Right cardiac atrium (tissue), 5 donors: ENCODE measurements at regions not wholly inside any gene's neighbourhood (a gene's known extent, or its start where the extent isn't known, plus 50 kb on each side); places are given as distances from the start of the nearest gene placed in this dataset.

ENCODE experiments used
- ATAC-seq, 2 donors: fragments of 200-7000 bp; cut with Tn5 transposase; one replicate each; pipeline versions ENCODE4 v1.8.0 to v1.9.1; 2020; ENCODE audit warnings: moderate library complexity in 2 of 2, mild to moderate bottlenecking in 1 of 2
- DNase-seq, 3 donors: peaks; one replicate each; pipeline ENCODE4 v3.0.0-alpha.2; 2020
- H3K27ac ChIP-seq: one replicate; pipeline ENCODE4 v1.5.1; 2013; ENCODE audit warnings: mild to moderate bottlenecking, low read length, control low read depth, moderate library complexity
- H3K27me3 ChIP-seq: one replicate; pipeline ENCODE4 v1.6.1; 2013; ENCODE audit not compliant: control insufficient read depth, insufficient read depth
- H3K4me1 ChIP-seq: one replicate; pipeline ENCODE4 v1.6.1; 2013; ENCODE audit warnings: low read length; ENCODE audit not compliant: control insufficient read depth, insufficient read depth
- H3K4me3 ChIP-seq: one replicate; pipeline ENCODE4 v1.5.1; 2013; ENCODE audit warnings: low read length, control low read depth
- H3K9me3 ChIP-seq: one replicate; pipeline ENCODE4 v1.6.1; 2013; ENCODE audit warnings: low read length; ENCODE audit not compliant: control insufficient read depth
- WGBS: extraction: QIAGEN DNeasy Blood & Tissue Kit; methylation state at CpG from one replicate; pipeline ENCODE4 v1.1.7; 2013; 5-methylcytosine and 5-hydroxymethylcytosine counted together
- intact Hi-C, 4 donors: fragments of 100-400 bp; cut with DNase I; formaldehyde crosslinking; loops; one replicate each; pipeline versions ENCODE4 v1.11.0 to v1.14.0; 2022 to 2023
- donor health status: healthy with polysubstance abuse.
- donor health status: DM: no; HTN: yes; CAD: no.
- donor health status: DM: no; HTN: no; CAD: no.
- donor health status: DM: no; HTN: yes; CAD: no; lungs with severe emphysema.
- donor health status: DM: yes; HTN: yes; CAD: no.

GRCh38 chr20:39395478-39396291, 433.5 kb downstream of the DHX35 start:
- no peaks in the 10 kb centered on the region for H3K27me3 ChIP-seq
- DNase-seq (peak; percentile 38 to 49 (median 43)), ATAC-seq (peak; percentile 61 to 96)
- H3K27ac ChIP-seq: no peak overlapping the region
- no peaks in the 10 kb centered on the region for H3K4me1 ChIP-seq
- H3K4me3 ChIP-seq: no peak overlapping the region
- 61% methylated on average over 9 of the region's 9 CpGs for WGBS
- no peaks in the 10 kb centered on the region for H3K9me3 ChIP-seq
- intact Hi-C loops: no loop called here

DNA sequence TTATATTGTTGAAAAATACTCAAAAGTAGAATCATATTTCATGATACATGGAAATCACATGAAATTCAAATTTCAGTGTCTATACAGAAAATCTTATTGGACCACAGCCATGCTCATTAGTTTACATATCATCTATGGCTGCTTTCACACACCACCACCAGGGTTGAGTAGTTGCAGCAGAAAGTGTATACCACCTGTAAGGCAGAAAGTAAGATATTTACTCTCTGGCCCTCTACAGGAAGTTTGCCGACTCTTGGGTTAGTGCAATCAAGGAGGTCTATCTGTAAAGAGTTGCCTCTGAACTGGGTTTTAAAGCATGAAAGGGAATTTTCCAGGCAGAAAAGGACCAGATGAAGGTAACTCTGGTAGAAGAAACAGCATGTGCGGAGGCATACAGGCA, 432.3 kb downstream of the DHX35 start:
- Histone ChIP-seq H3K27me3 (no peaks in the 10 kb centered on the region), H3K27ac (no peak overlapping the region), H3K4me1 (no peaks in the 10 kb centered on the region), H3K9me3 (no peaks in the 10 kb centered on the region), H3K4me3 (no peak overlapping the region)
- 91% methylated on average over 2 of the region's 2 CpGs for WGBS
- no peak for ATAC-seq
- intact Hi-C loops: no loop called here
- no peak for DNase-seq

DNA sequence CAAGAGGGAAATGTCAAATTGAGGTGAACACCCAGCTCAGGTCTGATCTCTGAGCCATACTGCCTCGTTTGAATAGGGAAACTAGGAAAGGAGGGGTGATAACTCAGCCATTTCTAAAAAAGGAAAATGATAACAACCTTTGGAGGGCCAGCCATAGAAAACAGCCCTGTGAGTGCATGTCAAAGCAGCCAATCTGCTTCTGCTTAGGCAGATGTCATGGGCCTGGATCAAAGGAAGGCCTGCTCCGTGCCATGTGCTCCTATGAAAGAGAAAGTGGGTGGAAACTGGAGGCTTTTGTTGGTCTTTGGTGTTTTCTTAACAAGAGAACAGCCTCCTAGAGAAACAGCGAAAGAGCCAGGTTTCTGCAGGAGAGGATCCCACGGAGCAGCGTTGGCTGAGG, 428.0 kb downstream of the DHX35 start:
- 63% methylated on average over 5 of the region's 5 CpGs for WGBS
- Histone ChIP-seq H3K27me3 (no peaks in the 10 kb centered on the region), H3K4me3 (no peak overlapping the region), H3K9me3 (no peaks in the 10 kb centered on the region), H3K27ac (no peak overlapping the region), H3K4me1 (no peaks in the 10 kb centered on the region)
- intact Hi-C loops: no loop called here
- ATAC-seq (peak; percentile 50 to 97), DNase-seq (peak in 1 of 3 donors; percentile 25)

DNA sequence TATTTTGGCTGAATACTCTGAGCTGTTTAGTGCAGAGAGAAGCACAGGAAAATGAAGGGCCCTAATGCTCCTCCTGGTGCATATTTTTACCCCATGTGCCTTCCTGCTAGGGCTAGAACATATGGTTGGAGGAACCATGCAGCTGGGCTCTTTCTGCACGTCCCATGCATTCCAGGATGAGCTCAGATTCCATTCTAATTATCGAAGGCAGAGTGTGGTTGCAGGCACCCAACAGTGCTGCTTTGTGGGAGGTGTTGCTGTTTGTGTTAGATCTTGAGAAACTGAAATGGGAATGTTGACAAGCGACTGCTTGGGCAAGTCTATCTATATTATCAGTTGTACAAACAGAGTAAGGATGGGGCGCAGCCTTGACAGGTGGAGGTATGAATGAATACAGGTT, 419.5 kb downstream of the DHX35 start:
- 55% methylated on average over 4 of the region's 4 CpGs for WGBS
- no peak overlapping the region for H3K4me3 ChIP-seq
- ATAC-seq (no peak), DNase-seq (no peak)
- H3K4me1 ChIP-seq: no peaks in the 10 kb centered on the region
- no peaks in the 10 kb centered on the region for H3K27me3 ChIP-seq
- intact Hi-C loops: no loop called here
- H3K27ac ChIP-seq: no peak overlapping the region
- no peaks in the 10 kb centered on the region for H3K9me3 ChIP-seq

GRCh38 chr20:39378776-39379175, 416.6 kb downstream of the DHX35 start:
- H3K27ac ChIP-seq: no peak overlapping the region
- no peaks in the 10 kb centered on the region for H3K4me1 ChIP-seq
- no peaks in the 10 kb centered on the region for H3K9me3 ChIP-seq
- DNase-seq (peak in 1 of 3 donors; percentile 48), ATAC-seq (peak; percentile 49 to 63)
- H3K4me3 ChIP-seq: no peak overlapping the region
- 41% methylated on average over 5 of the region's 5 CpGs for WGBS
- H3K27me3 ChIP-seq: no peaks in the 10 kb centered on the region
- intact Hi-C loops: no loop called here

- no peak overlapping the region for H3K27ac ChIP-seq
- DNase-seq (peak in 1 of 3 donors; percentile 47), ATAC-seq (no peak)
- H3K9me3 ChIP-seq: no peaks in the 10 kb centered on the region
- no peaks in the 10 kb centered on the region for H3K4me1 ChIP-seq
- H3K27me3 ChIP-seq: no peaks in the 10 kb centered on the region
- WGBS: 62% methylated on average over 4 of the region's 4 CpGs
- intact Hi-C loops: no loop called here
- H3K4me3 ChIP-seq: no peak overlapping the region
These were observed 414.6 kb downstream of the DHX35 start for GRCh38 chr20:39376788-39377187.

GRCh38 chr20:39364320-39364719, 402.2 kb downstream of the DHX35 start:
- ATAC-seq (no peak), DNase-seq (no peak)
- Histone ChIP-seq H3K9me3 (no peaks in the 10 kb centered on the region), H3K4me1 (no peaks in the 10 kb centered on the region), H3K27me3 (no peaks in the 10 kb centered on the region), H3K27ac (no peak overlapping the region), H3K4me3 (no peak overlapping the region)
- 77% methylated on average over 2 of the region's 2 CpGs for WGBS
- intact Hi-C loops: no loop called here

DNA sequence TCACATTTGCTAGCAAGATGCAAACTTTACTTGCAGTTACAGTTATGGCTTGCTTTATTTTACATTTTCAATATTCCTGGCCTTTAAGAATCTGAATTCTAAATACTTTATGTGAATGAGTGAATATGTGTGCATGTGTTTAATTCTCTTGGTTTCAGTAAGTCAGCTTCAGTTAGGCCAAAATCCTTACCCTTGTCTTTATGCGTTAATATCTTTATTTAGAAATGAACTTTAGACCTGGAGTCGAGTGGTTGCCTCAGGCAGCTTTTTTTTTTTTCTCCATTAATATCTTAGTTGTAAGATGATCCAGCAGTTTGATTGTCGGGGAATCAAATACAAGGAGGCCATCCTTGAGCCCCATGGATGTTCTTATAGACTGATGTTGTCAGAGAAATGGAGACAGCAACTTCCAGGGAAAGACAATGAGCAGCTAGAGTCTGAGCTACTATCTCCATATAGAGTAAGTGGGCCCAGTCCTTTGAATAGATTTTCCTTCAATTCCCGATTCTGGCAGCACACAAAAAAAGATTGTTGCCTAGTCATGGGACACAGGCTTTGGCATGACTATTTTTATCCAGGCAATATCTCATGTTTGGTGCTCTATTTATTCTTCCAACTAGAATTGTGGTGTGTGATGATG, 398.0 kb downstream of the DHX35 start:
- ATAC-seq (no peak), DNase-seq (no peak)
- WGBS: 55% methylated on average over 4 of the region's 4 CpGs
- H3K4me3 ChIP-seq: no peak overlapping the region
- H3K27ac ChIP-seq: no peak overlapping the region
- intact Hi-C loops: no loop called here
- H3K27me3 ChIP-seq: no peaks in the 10 kb centered on the region
- H3K9me3 ChIP-seq: no peaks in the 10 kb centered on the region
- no peaks in the 10 kb centered on the region for H3K4me1 ChIP-seq

GRCh38 chr20:39358052-39358451, 395.9 kb downstream of the DHX35 start:
- 71% methylated on average over 1 of the region's 1 CpG for WGBS
- no peak for DNase-seq
- no peak overlapping the region for H3K27ac ChIP-seq

DNA sequence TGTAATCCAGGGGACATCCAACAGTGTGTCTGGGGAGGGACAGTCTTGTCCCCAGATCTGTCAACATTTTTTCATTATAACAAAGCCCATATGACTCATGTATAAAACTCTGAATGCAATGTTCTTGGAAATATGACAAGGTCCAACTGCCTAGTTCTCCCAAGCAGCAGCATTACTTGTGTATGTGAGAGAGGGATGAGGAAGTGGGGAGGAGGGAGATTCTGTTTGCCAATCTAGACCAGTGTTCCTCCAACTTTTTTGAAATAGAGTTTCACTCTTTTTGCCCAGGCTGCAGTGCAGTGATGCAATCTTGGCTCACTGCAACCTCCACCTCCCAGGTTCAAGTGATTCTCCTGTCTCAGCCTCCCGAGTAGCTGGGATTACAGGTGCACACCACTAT, 394.8 kb downstream of the DHX35 start:
- Histone ChIP-seq H3K27me3 (no peaks in the 10 kb centered on the region), H3K9me3 (no peaks in the 10 kb centered on the region), H3K27ac (no peak overlapping the region), H3K4me3 (no peak overlapping the region), H3K4me1 (no peaks in the 10 kb centered on the region)
- intact Hi-C loops: no loop called here
- ATAC-seq (no peak), DNase-seq (no peak)
- 82% methylated on average over 1 of the region's 1 CpG for WGBS

More at GRCh38 chr20:39358052-39358451, 395.9 kb downstream of the DHX35 start:
- H3K4me3 ChIP-seq: no peak overlapping the region
- H3K27me3 ChIP-seq: no peaks in the 10 kb centered on the region
- no peaks in the 10 kb centered on the region for H3K4me1 ChIP-seq
- ATAC-seq: peak; percentile 42 to 47
- no peaks in the 10 kb centered on the region for H3K9me3 ChIP-seq
- intact Hi-C loops: no loop called here

DNA sequence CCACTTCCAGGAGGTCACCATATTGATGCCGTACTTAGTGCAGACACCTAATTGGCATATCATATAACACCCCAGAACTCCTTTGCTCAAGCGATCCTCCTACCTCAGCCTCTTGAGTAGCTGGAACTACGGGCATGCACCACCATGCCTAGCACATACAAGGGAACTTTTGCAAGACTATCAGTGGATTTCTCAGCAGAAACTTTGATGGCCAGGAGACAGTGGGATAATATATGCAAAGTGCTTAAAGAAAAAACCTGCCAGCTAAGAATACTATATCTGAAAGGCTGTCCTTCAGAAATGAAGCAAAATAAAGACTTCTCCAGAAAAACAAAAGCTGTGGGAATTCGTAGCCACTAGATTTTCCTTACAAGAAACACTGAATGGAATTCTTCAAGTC, 387.1 kb downstream of the DHX35 start:
- Histone ChIP-seq H3K27me3 (no peaks in the 10 kb centered on the region), H3K9me3 (no peaks in the 10 kb centered on the region), H3K4me1 (no peaks in the 10 kb centered on the region), H3K4me3 (no peak overlapping the region), H3K27ac (no peak overlapping the region)
- 83% methylated on average over 4 of the region's 4 CpGs for WGBS
- intact Hi-C loops: no loop called here
- no peak for DNase-seq
- ATAC-seq: no peak
